GM12865 (cell line): ENCODE measurements at regions not wholly inside any gene's neighbourhood (a gene's known extent, or its start where the extent isn't known, plus 50 kb on each side); places are given as distances from the start of the nearest gene placed in this dataset.
A peak's percentile ranks its signal among the peaks of the same experiment; 100 is the strongest.

Source experiments
- DNase-seq: peaks from one replicate; pipeline ENCODE4 v3.0.0; 2010; ENCODE audit warnings: low read depth
- H3K4me3 ChIP-seq: 2 replicates; pipeline ENCODE4 v1.5.1; 2011; ENCODE audit warnings: mild to moderate bottlenecking, low read depth, low read length, control low read depth
- CTCF ChIP-seq: IDR thresholded peaks from 2 replicates; pipeline ENCODE4 v1.5.1; 2011; ENCODE audit warnings: low read length, control low read depth, low read depth, inconsistent platforms; ENCODE audit not compliant: insufficient read depth; ENCODE audit errors: missing control alignments

GRCh38 chr5:62737766-62738165 lies 159.1 kb downstream of the LRRC70 start:
- no peak for TF ChIP-seq CTCF
- DNase-seq: no peak
- H3K4me3 ChIP-seq: no peak overlapping the region

GRCh38 chr5:62732677-62733121 lies 154.1 kb downstream of the LRRC70 start:
- TF ChIP-seq CTCF: no peak
- no peak for DNase-seq
- no peak overlapping the region for H3K4me3 ChIP-seq

- TF ChIP-seq CTCF: no peak
- no peak overlapping the region for H3K4me3 ChIP-seq
- DNase-seq: peak; percentile 15
These were observed 152.4 kb downstream of the LRRC70 start for GRCh38 chr5:62731022-62731421.

- no peak for DNase-seq
- no peak for TF ChIP-seq CTCF
- H3K4me3 ChIP-seq: no peak overlapping the region
These were observed 151.1 kb downstream of the LRRC70 start for GRCh38 chr5:62729675-62730074.

GRCh38 chr5:62727861-62728260 lies 149.2 kb downstream of the LRRC70 start:
- TF ChIP-seq CTCF: no peak
- H3K4me3 ChIP-seq: no peak overlapping the region
- DNase-seq: no peak

GRCh38 chr5:62727184-62727583 lies 148.6 kb downstream of the LRRC70 start:
- no peak for TF ChIP-seq CTCF
- DNase-seq: no peak
- no peak overlapping the region for H3K4me3 ChIP-seq

GRCh38 chr5:62722360-62722759 lies 143.7 kb downstream of the LRRC70 start:
- no peak for DNase-seq

More at GRCh38 chr5:62722360-62722759, 143.7 kb downstream of the LRRC70 start:
- no peak for TF ChIP-seq CTCF
- H3K4me3 ChIP-seq: no peak overlapping the region
